Progenitor cell of endocrine pancreas (in vitro differentiated cells): ENCODE measurements at regions not wholly inside any gene's neighbourhood (a gene's known extent, or its start where the extent isn't known, plus 50 kb on each side); places are given as distances from the start of the nearest gene placed in this dataset.

Source experiments
- DNase-seq: peaks from one replicate; pipeline ENCODE4 v3.0.0; 2021; ENCODE audit warnings: low spot score; ENCODE audit not compliant: unreplicated experiment
- H3K27ac Mint-ChIP-seq: 2 replicates; pipeline ENCODE4 v1.8.0; 2021; ENCODE audit warnings: mild to moderate bottlenecking, moderate library complexity, mixed read lengths
- H3K27me3 Mint-ChIP-seq: 2 replicates; pipeline ENCODE4 v1.8.0; 2021; ENCODE audit warnings: mixed read lengths
- H3K36me3 Mint-ChIP-seq: 2 replicates; pipeline ENCODE4 v1.8.0; 2022; ENCODE audit warnings: mixed read lengths; ENCODE audit not compliant: insufficient read depth
- H3K4me1 Mint-ChIP-seq: 2 replicates; pipeline ENCODE4 v1.8.0; 2021; ENCODE audit warnings: low read depth, mixed read lengths
- H3K4me3 Mint-ChIP-seq: 2 replicates; pipeline ENCODE4 v1.8.0; 2021; ENCODE audit warnings: low read depth, mild to moderate bottlenecking, moderate library complexity, mixed read lengths
- H3K9me3 Mint-ChIP-seq: 2 replicates; pipeline ENCODE4 v1.8.0; 2021; ENCODE audit warnings: low read depth, mixed read lengths
- CTCF ChIP-seq: fragments of 200-600 bp; sonication (generic); IDR thresholded peaks from one replicate; pipeline ENCODE4 v1.5.0; 2021; ENCODE audit warnings: antibody characterized with exemption, mild to moderate bottlenecking; ENCODE audit not compliant: unreplicated experiment

DNA sequence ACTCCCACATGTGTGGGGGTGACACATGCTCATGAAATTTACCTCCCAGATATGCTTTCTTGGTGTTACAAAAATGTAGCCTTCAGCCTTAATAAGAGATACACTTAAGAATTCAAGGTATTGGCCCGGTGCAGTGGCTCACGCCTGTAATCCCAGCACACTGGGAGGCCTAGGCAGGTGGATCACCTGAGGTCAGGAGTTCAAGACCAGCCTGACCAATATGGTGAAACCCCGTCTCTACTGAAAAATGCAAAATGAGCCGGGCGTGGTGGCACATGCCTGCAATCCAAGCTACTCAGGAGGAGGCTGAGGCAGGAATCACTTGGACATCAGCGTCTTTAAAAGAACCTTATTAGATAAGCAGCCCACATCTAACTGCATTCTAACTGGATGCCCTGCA, 614.3 kb upstream of the CDH4 start:
- Mint-ChIP-seq H3K27me3 (peaks cover 5% of the 10 kb centered on the region), H3K36me3 (no peaks in the 10 kb centered on the region), H3K4me3 (no peak overlapping the region), H3K4me1 (peaks cover 2% of the 10 kb centered on the region), H3K27ac (no peak overlapping the region), H3K9me3 (peaks cover 11% of the 10 kb centered on the region)
- no peak for TF ChIP-seq CTCF
- no peak for DNase-seq

DNA sequence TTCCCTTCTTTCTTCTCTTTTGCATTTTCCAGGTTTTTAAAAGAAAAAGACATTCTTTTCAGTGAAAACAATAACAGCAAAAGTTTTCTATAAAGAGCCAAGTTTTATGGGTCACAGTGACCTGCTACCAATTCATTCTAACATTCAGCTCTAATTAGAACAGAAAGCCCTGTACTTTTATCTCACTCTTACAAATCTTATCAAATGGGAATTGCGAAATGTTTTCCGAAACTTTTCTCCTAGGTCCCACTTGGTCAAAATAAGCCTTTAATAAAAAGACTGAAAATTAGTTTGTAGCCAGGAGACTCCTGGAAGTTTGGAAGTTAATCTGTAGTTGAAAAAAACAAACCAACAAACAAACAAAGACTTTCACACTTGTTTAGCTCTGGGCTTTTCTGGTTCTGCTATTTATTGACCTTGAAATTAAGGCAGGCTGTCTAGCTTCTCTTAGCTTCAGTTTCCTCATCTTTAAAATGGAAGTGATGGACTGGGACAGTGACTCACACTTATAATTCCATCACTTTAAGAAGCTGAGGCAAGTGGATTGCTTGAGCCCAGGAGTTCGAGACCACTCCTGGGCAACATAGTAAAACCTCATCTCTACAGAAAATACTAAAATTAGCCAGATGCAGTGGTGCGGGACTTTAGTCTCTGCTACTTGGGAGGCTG, 613.5 kb upstream of the CDH4 start:
- no peak for TF ChIP-seq CTCF
- no peaks in the 10 kb centered on the region for H3K36me3 Mint-ChIP-seq

GRCh38 chr20:60641879-60642447, 610.1 kb upstream of the CDH4 start:
- peaks cover 7% of the 10 kb centered on the region for H3K9me3 Mint-ChIP-seq
- no peak overlapping the region for H3K27ac Mint-ChIP-seq
- peaks cover 11% of the 10 kb centered on the region for H3K27me3 Mint-ChIP-seq
- DNase-seq = no peak
- peaks cover 19% of the 10 kb centered on the region for H3K4me1 Mint-ChIP-seq
- H3K36me3 Mint-ChIP-seq = no peaks in the 10 kb centered on the region
- no peak overlapping the region for H3K4me3 Mint-ChIP-seq
- no peak for TF ChIP-seq CTCF

More for the DNA sequence above, 613.5 kb upstream of the CDH4 start:
- no peak overlapping the region for H3K4me3 Mint-ChIP-seq
- DNase-seq = no peak
- no peak overlapping the region for H3K27ac Mint-ChIP-seq
- H3K4me1 Mint-ChIP-seq = peaks cover 2% of the 10 kb centered on the region
- H3K27me3 Mint-ChIP-seq = peaks cover 11% of the 10 kb centered on the region
- peaks cover 11% of the 10 kb centered on the region for H3K9me3 Mint-ChIP-seq

- Mint-ChIP-seq H3K4me1 (peaks cover 19% of the 10 kb centered on the region), H3K27ac (no peak overlapping the region), H3K9me3 (peaks cover 7% of the 10 kb centered on the region), H3K36me3 (no peaks in the 10 kb centered on the region), H3K27me3 (peaks cover 11% of the 10 kb centered on the region), H3K4me3 (no peak overlapping the region)
- no peak for TF ChIP-seq CTCF
- DNase-seq = no peak
Measured at GRCh38 chr20:60642541-60642940, 609.5 kb upstream of the CDH4 start.

GRCh38 chr20:60648556-60648955, 603.5 kb upstream of the CDH4 start:
- Mint-ChIP-seq H3K27ac (no peak overlapping the region), H3K4me3 (no peak overlapping the region), H3K4me1 (peaks cover 17% of the 10 kb centered on the region), H3K36me3 (no peaks in the 10 kb centered on the region), H3K27me3 (peaks cover 11% of the 10 kb centered on the region), H3K9me3 (peaks cover 7% of the 10 kb centered on the region)
- no peak for DNase-seq
- TF ChIP-seq CTCF = no peak
